GM12872 (cell line): ENCODE measurements at regions not wholly inside any gene's neighbourhood (a gene's known extent, or its start where the extent isn't known, plus 50 kb on each side); places are given as distances from the start of the nearest gene placed in this dataset.

Experiments used
- CTCF ChIP-seq: IDR thresholded peaks from 3 replicates; pipeline ENCODE4 v1.5.1; 2011; ENCODE audit warnings: low read depth, mild to moderate bottlenecking, low read length, moderate library complexity; ENCODE audit not compliant: insufficient read depth

GRCh38 chr2:53353135-53354114 is 414.2 kb upstream of the CHAC2 start:
- TF ChIP-seq CTCF = no peak

GRCh38 chr2:53347269-53347668 is 420.3 kb upstream of the CHAC2 start:
- no peak for TF ChIP-seq CTCF

- no peak for TF ChIP-seq CTCF
These were observed 425.4 kb upstream of the CHAC2 start for GRCh38 chr2:53342248-53342647.

- no peak for TF ChIP-seq CTCF
These were observed 433.0 kb upstream of the CHAC2 start for GRCh38 chr2:53334610-53335009.

- TF ChIP-seq CTCF = no peak
These were observed 435.9 kb upstream of the CHAC2 start for GRCh38 chr2:53331667-53332066.

GRCh38 chr2:53317861-53318260 is 449.7 kb upstream of the CHAC2 start:
- no peak for TF ChIP-seq CTCF

- TF ChIP-seq CTCF = no peak
These were observed 452.5 kb upstream of the CHAC2 start for GRCh38 chr2:53315149-53315548.
